Endodermal cell (in vitro differentiated cells): ENCODE measurements at regions not wholly inside any gene's neighbourhood (a gene's known extent, or its start where the extent isn't known, plus 50 kb on each side); places are given as distances from the start of the nearest gene placed in this dataset.
"Not testable (repeated sequence)": the region's sequence is repeated elsewhere in the genome, so short reads cannot be mapped to it uniquely, and the experiment has no call there.

ENCODE experiments used
- DNase-seq: peaks from one replicate; pipeline ENCODE4 v3.0.0-alpha.2; 2017
- H3K27ac ChIP-seq: 2 replicates; pipeline ENCODE4 v1.5.1; 2013; ENCODE audit warnings: mild to moderate bottlenecking, low read depth, low read length, moderate library complexity
- H3K27me3 ChIP-seq: 2 replicates; pipeline ENCODE4 v1.6.1; 2013; ENCODE audit warnings: mild to moderate bottlenecking, low read length, moderate library complexity; ENCODE audit not compliant: insufficient read depth, control insufficient read depth, poor library complexity, severe bottlenecking
- H3K36me3 ChIP-seq: 2 replicates; pipeline ENCODE4 v1.7.0; 2013; ENCODE audit warnings: mild to moderate bottlenecking, low read length, moderate library complexity; ENCODE audit not compliant: control insufficient read depth, insufficient read depth
- H3K4me1 ChIP-seq: one replicate; pipeline ENCODE4 v1.7.0; 2013; ENCODE audit warnings: low read length; ENCODE audit not compliant: control insufficient read depth, insufficient read depth
- H3K4me3 ChIP-seq: 2 replicates; pipeline ENCODE4 v1.5.1; 2013; ENCODE audit warnings: mild to moderate bottlenecking, low read length, moderate library complexity
- H3K9ac ChIP-seq: 2 replicates; pipeline ENCODE4 v1.6.1; 2013; ENCODE audit warnings: mild to moderate bottlenecking, low read length, moderate library complexity; ENCODE audit not compliant: poor library complexity, severe bottlenecking; ENCODE audit errors: extremely low read depth
- H3K9me3 ChIP-seq: 2 replicates; pipeline ENCODE4 v1.6.1; 2013; ENCODE audit warnings: mild to moderate bottlenecking, low read length, moderate library complexity; ENCODE audit not compliant: control insufficient read depth
- H3K27ac Mint-ChIP-seq: 2 replicates; pipeline ENCODE4 v1.8.0; 2020; ENCODE audit warnings: mixed read lengths
- H3K27me3 Mint-ChIP-seq: 2 replicates; pipeline ENCODE4 v1.8.0; 2021; ENCODE audit warnings: mild to moderate bottlenecking, mixed read lengths; ENCODE audit not compliant: insufficient read depth
- H3K36me3 Mint-ChIP-seq: 2 replicates; pipeline ENCODE4 v1.8.0; 2020; ENCODE audit warnings: low read depth, mixed read lengths
- H3K4me1 Mint-ChIP-seq: 2 replicates; pipeline ENCODE4 v1.8.0; 2020; ENCODE audit warnings: mixed read lengths
- H3K4me3 Mint-ChIP-seq: 2 replicates; pipeline ENCODE4 v1.8.0; 2020; ENCODE audit warnings: mild to moderate bottlenecking, moderate library complexity, mixed read lengths
- H3K9me3 Mint-ChIP-seq: 2 replicates; pipeline ENCODE4 v1.8.0; 2020; ENCODE audit warnings: mild to moderate bottlenecking, mixed read lengths
- CTCF ChIP-seq: fragments of 200-600 bp; sonication (generic); conservative IDR thresholded peaks from 2 replicates; pipeline ENCODE4 v1.5.0; 2021; ENCODE audit warnings: antibody characterized with exemption, mild to moderate bottlenecking
- WGBS, 2 experiments: methylation state at CpG; one replicate each; pipeline versions ENCODE4 v1.1.5 to v1.1.7; 2013; ENCODE audit warnings: missing lambda C conversion rate in 2 of 2, mixed read lengths in 1 of 2; ENCODE audit not compliant: insufficient coverage in 1 of 2, insufficient read length in 1 of 2; 5-methylcytosine and 5-hydroxymethylcytosine counted together

GRCh38 chr3:194913316-194913715, 227.6 kb downstream of the FAM43A start:
- Mint-ChIP-seq H3K27ac (no peak overlapping the region), H3K27me3 (no peaks in the 10 kb centered on the region), H3K4me3 (no peak overlapping the region), H3K9me3 (no peaks in the 10 kb centered on the region), H3K4me1 (no peaks in the 10 kb centered on the region), H3K36me3 (no peaks in the 10 kb centered on the region)
- DNase-seq, result no peak
- Histone ChIP-seq H3K9ac (no peak overlapping the region), H3K9me3 (no peaks in the 10 kb centered on the region), H3K4me3 (no peak overlapping the region), H3K4me1 (no peaks in the 10 kb centered on the region), H3K27ac (no peak overlapping the region), H3K27me3 (no peaks in the 10 kb centered on the region), H3K36me3 (no peaks in the 10 kb centered on the region)
- no peak for TF ChIP-seq CTCF
- 88 to 98% methylated on average over 5 of the region's 5 CpGs for WGBS, 2 experiments

DNA sequence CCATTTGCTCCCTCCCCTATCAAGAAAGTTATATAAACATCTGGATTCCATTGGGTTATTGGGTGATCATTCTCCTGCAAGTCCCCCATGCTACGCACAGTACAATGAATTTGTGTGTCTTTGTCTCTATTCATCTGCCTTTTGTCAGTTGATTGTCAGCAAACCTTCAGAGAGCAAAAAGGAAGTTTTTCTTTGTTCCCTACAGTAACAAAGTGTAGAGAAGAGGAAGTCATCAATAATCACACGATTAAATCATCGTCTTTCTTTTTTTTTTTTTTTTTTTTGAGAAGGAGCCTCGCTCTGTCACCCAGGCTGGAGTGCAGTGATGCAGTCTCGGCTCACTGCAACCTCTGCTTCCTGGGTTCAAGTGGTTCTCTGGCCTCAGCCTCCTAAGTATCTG, 239.2 kb downstream of the FAM43A start:
- H3K4me3 Mint-ChIP-seq, H3K27ac ChIP-seq, H3K27me3 ChIP-seq, H3K9ac ChIP-seq, H3K27ac Mint-ChIP-seq, H3K36me3 ChIP-seq, H3K36me3 Mint-ChIP-seq, DNase-seq, H3K4me1 Mint-ChIP-seq, H3K4me3 ChIP-seq, H3K9me3 ChIP-seq, H3K4me1 ChIP-seq, H3K27me3 Mint-ChIP-seq: not testable (repeated sequence)
- 93% methylated on average over 5 of the region's 5 CpGs; no CpG with 5 or more reads in 1 of the 2 experiments for WGBS, 2 experiments
- peaks cover 12% of the 10 kb centered on the region for H3K9me3 Mint-ChIP-seq

DNA sequence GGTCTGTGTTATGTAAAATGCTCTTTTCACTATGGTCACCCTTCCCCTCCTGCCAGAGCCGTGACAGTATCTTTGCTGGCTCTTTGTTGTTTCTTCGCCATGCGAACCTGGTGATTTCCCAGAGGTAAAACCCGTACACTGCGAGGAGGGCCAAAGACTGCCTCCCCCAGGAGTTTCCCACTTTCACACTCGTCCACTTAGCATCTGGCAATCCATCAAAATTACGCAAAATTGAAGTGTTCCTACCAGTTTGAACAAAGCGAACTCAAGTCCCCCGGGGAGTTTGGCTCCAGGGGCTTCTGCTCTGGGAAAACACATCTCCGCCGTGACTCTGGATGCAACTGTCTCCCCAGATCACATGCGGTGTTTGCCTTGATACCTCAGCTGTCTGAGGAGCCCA, 239.9 kb downstream of the FAM43A start:
- H3K9ac ChIP-seq, result no peak overlapping the region
- H3K4me3 Mint-ChIP-seq, result no peak overlapping the region
- H3K4me1 Mint-ChIP-seq, result peaks cover 5% of the 10 kb centered on the region
- peaks cover 5% of the 10 kb centered on the region for H3K27me3 Mint-ChIP-seq
- H3K27me3 ChIP-seq, result no peaks in the 10 kb centered on the region
- H3K36me3 Mint-ChIP-seq, result peaks cover 3% of the 10 kb centered on the region
- no peak overlapping the region for H3K27ac ChIP-seq
- DNase-seq, result no peak
- 76 to 81% methylated on average over 10 to 12 of the region's 12 CpGs for WGBS, 2 experiments
- peaks cover 13% of the 10 kb centered on the region for H3K9me3 Mint-ChIP-seq
- H3K27ac Mint-ChIP-seq, result no peak overlapping the region
- no peak overlapping the region for H3K4me3 ChIP-seq
- H3K36me3 ChIP-seq, result no peaks in the 10 kb centered on the region
- no peak for TF ChIP-seq CTCF
- no peaks in the 10 kb centered on the region for H3K9me3 ChIP-seq
- H3K4me1 ChIP-seq, result no peaks in the 10 kb centered on the region

DNA sequence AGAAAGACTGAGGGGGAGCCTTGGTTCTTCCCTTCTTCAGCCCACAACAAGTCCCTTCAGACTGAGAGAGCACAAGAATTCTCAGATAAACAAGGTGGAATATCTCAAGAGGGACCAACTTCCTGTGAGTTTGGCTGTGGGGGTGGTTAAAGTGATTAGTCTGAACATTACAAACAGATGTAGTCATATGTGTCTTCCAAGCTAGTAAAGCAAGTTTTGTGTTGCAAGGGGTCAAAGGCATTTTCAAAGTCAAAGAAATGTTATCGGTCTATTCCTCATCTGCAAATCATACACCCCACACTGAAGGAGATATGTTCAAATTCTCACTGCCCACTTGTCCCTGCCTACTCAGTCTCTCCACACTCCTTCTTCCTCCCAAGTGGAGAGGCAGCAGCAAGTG, 242.5 kb downstream of the FAM43A start:
- Mint-ChIP-seq H3K27me3 (peaks cover 10% of the 10 kb centered on the region), H3K4me1 (peaks cover 5% of the 10 kb centered on the region), H3K4me3 (no peak overlapping the region), H3K27ac (no peak overlapping the region), H3K36me3 (peaks cover 3% of the 10 kb centered on the region), H3K9me3 (peaks cover 19% of the 10 kb centered on the region)
- TF ChIP-seq CTCF, result no peak
- peaks cover 7% of the 10 kb centered on the region for H3K9me3 ChIP-seq
- 100% methylated on average over 1 of the region's 1 CpG; no CpG with 5 or more reads in 1 of the 2 experiments for WGBS, 2 experiments
- H3K36me3 ChIP-seq, result no peaks in the 10 kb centered on the region
- H3K27ac ChIP-seq, result no peak overlapping the region
- no peaks in the 10 kb centered on the region for H3K4me1 ChIP-seq
- H3K9ac ChIP-seq, result no peak overlapping the region
- H3K4me3 ChIP-seq, result no peak overlapping the region
- DNase-seq, result no peak
- H3K27me3 ChIP-seq, result no peaks in the 10 kb centered on the region
